OCI-LY3 (cell line): ENCODE measurements at regions not wholly inside any gene's neighbourhood (a gene's known extent, or its start where the extent isn't known, plus 50 kb on each side); places are given as distances from the start of the nearest gene placed in this dataset.

Experiments
- H2AFZ ChIP-seq: fragments of 200-600, 300-600 bp; shearing (Covaris generic); 2 replicates; pipeline ENCODE4 v1.6.0; 2014; ENCODE audit warnings: antibody characterized with exemption, low read depth, low read length
- H3K27ac ChIP-seq: fragments of 200-600, 300-600 bp; sonication (generic); 2 replicates; pipeline ENCODE4 v1.5.1; 2014; ENCODE audit warnings: mild to moderate bottlenecking, low read length, moderate library complexity, mixed read lengths
- H3K27me3 ChIP-seq: fragments of 200-600, 300-600 bp; sonication (generic); 2 replicates; pipeline ENCODE4 v1.6.1; 2014; ENCODE audit warnings: low read depth, low read length, mixed read lengths
- H3K36me3 ChIP-seq: fragments of 200-600, 300-600 bp; sonication (generic); replicated peaks from 2 replicates; pipeline ENCODE3; 2014; ENCODE audit warnings: low read depth, low read length, mixed read lengths
- H3K4me1 ChIP-seq: fragments of 300-600, 200-600 bp; sonication (generic); 2 replicates; pipeline ENCODE4 v1.6.1; 2014; ENCODE audit warnings: low read length, mixed read lengths
- H3K4me2 ChIP-seq: fragments of 200-600, 300-600 bp; sonication (generic); 2 replicates; pipeline ENCODE4 v1.6.1; 2014; ENCODE audit warnings: low read length, mixed read lengths
- H3K4me3 ChIP-seq: fragments of 300-600, 200-600 bp; sonication (generic); 2 replicates; pipeline ENCODE4 v1.5.1; 2014; ENCODE audit warnings: antibody characterized with exemption, mild to moderate bottlenecking, low read length, moderate library complexity
- H3K79me2 ChIP-seq: fragments of 300-600, 200-600 bp; shearing (Covaris generic); 2 replicates; pipeline ENCODE4 v1.6.1; 2014; ENCODE audit warnings: mild to moderate bottlenecking, low read length, mixed read lengths
- H3K9ac ChIP-seq: fragments of 300-600, 200-600 bp; shearing (Covaris generic); 2 replicates; pipeline ENCODE4 v1.6.0; 2014; ENCODE audit warnings: mild to moderate bottlenecking, low read length, moderate library complexity
- H3K9me3 ChIP-seq: fragments of 200-600, 300-600 bp; shearing (Covaris generic); 2 replicates; pipeline ENCODE4 v1.6.1; 2014; ENCODE audit warnings: low read length, mixed read lengths; ENCODE audit not compliant: insufficient read depth
- H4K20me1 ChIP-seq: fragments of 200-600, 300-600 bp; sonication (generic); 2 replicates; pipeline ENCODE4 v1.6.1; 2016; ENCODE audit warnings: low read length, mixed read lengths; ENCODE audit not compliant: insufficient read depth
- EZH2phosphoT487 ChIP-seq: fragments of 200-600 bp; shearing (Covaris generic); IDR thresholded peaks from 2 replicates; pipeline ENCODE4 v1.6.1; 2018; ENCODE audit warnings: antibody characterized with exemption, mixed run types, low read depth
- TF ChIP-seq, protein P1 (sequence below): fragments of 200-600, 300-600 bp; sonication (generic); IDR thresholded peaks from 2 replicates; pipeline ENCODE4 v1.5.1; 2014; ENCODE audit warnings: antibody characterized with exemption, low read length, low read depth

GRCh38 chr22:48585916-48586798 is 1241.5 kb downstream of the BRD1 start:
- H3K27me3 ChIP-seq: no peaks in the 10 kb centered on the region
- TF ChIP-seq, protein P1, sequence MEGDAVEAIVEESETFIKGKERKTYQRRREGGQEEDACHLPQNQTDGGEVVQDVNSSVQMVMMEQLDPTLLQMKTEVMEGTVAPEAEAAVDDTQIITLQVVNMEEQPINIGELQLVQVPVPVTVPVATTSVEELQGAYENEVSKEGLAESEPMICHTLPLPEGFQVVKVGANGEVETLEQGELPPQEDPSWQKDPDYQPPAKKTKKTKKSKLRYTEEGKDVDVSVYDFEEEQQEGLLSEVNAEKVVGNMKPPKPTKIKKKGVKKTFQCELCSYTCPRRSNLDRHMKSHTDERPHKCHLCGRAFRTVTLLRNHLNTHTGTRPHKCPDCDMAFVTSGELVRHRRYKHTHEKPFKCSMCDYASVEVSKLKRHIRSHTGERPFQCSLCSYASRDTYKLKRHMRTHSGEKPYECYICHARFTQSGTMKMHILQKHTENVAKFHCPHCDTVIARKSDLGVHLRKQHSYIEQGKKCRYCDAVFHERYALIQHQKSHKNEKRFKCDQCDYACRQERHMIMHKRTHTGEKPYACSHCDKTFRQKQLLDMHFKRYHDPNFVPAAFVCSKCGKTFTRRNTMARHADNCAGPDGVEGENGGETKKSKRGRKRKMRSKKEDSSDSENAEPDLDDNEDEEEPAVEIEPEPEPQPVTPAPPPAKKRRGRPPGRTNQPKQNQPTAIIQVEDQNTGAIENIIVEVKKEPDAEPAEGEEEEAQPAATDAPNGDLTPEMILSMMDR: no peak
- TF ChIP-seq EZH2phosphoT487: no peak
- no peaks in the 10 kb centered on the region for H3K36me3 ChIP-seq
- no peaks in the 10 kb centered on the region for H3K79me2 ChIP-seq
- H2AFZ ChIP-seq: no peak overlapping the region
- no peak overlapping the region for H3K27ac ChIP-seq
- no peak overlapping the region for H3K4me3 ChIP-seq
- H4K20me1 ChIP-seq: no peaks in the 10 kb centered on the region
- no peak overlapping the region for H3K4me2 ChIP-seq
- no peaks in the 10 kb centered on the region for H3K4me1 ChIP-seq
- H3K9me3 ChIP-seq: peaks cover 13% of the 10 kb centered on the region; the same call in 1 of the 2 replicates
- H3K9ac ChIP-seq: no peak overlapping the region

GRCh38 chr22:48584170-48584569 is 1243.5 kb downstream of the BRD1 start:
- Histone ChIP-seq H3K9me3 (peaks cover 13% of the 10 kb centered on the region; the same call in 1 of the 2 replicates), H3K4me1 (no peaks in the 10 kb centered on the region), H3K79me2 (no peaks in the 10 kb centered on the region), H3K4me3 (no peak overlapping the region), H3K27ac (no peak overlapping the region), H4K20me1 (no peaks in the 10 kb centered on the region), H3K4me2 (no peak overlapping the region), H3K27me3 (no peaks in the 10 kb centered on the region), H2AFZ (no peak overlapping the region), H3K9ac (no peak overlapping the region), H3K36me3 (no peaks in the 10 kb centered on the region)
- TF ChIP-seq, protein P1: no peak
- no peak for TF ChIP-seq EZH2phosphoT487

GRCh38 chr22:48581796-48582469 is 1245.7 kb downstream of the BRD1 start:
- no peaks in the 10 kb centered on the region for H3K27me3 ChIP-seq
- H3K9me3 ChIP-seq: peaks cover 13% of the 10 kb centered on the region; the same call in 1 of the 2 replicates
- TF ChIP-seq EZH2phosphoT487: no peak
- TF ChIP-seq, protein P1: no peak
- H3K79me2 ChIP-seq: no peaks in the 10 kb centered on the region
- H2AFZ ChIP-seq: no peak overlapping the region
- H3K4me3 ChIP-seq: no peak overlapping the region
- no peaks in the 10 kb centered on the region for H3K36me3 ChIP-seq
- no peak overlapping the region for H3K9ac ChIP-seq
- H3K4me1 ChIP-seq: no peaks in the 10 kb centered on the region
- H4K20me1 ChIP-seq: no peaks in the 10 kb centered on the region
- H3K27ac ChIP-seq: no peak overlapping the region
- no peak overlapping the region for H3K4me2 ChIP-seq

DNA sequence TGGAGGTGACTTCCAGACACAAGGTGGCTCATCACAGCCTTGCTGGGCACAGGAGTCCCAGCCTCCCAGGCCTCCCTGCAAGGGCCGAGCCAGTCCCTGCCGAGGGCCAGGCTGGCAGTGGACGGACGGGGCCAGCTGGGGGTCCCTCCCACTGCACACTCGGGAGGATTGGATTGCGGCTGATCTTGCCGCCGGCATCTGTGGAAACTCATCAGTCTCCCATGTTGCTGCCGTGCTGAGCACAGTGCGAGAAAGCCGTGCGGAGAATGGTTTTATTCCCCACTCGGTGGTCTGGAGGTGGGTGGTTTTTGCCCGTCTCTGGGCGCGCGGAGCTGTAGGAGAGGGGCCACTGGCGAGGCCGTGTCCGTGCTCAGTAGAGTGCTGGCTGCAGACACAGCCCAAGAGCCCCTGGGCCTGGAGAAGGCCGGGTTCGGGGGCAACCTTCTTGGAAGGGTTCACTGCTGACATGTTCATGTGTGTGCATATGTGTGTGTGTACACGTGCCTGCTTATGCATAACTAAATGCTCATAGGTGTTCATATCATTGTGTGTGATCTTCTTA is 1246.4 kb downstream of the BRD1 start:
- Histone ChIP-seq H2AFZ (no peak overlapping the region), H3K4me1 (no peaks in the 10 kb centered on the region), H3K27ac (no peak overlapping the region), H3K4me2 (no peak overlapping the region), H3K79me2 (no peaks in the 10 kb centered on the region), H3K27me3 (no peaks in the 10 kb centered on the region), H3K4me3 (no peak overlapping the region), H3K9me3 (peaks cover 13% of the 10 kb centered on the region; the same call in 1 of the 2 replicates), H4K20me1 (no peaks in the 10 kb centered on the region), H3K9ac (no peak overlapping the region), H3K36me3 (no peaks in the 10 kb centered on the region)
- TF ChIP-seq, protein P1: no peak
- TF ChIP-seq EZH2phosphoT487: no peak
